RWPE1 (cell line): ENCODE measurements at regions not wholly inside any gene's neighbourhood (a gene's known extent, or its start where the extent isn't known, plus 50 kb on each side); places are given as distances from the start of the nearest gene placed in this dataset.

ENCODE experiments used
- CTCF ChIA-PET: fragments of 350-600 bp; sonication (Branson Sonifier 250); formaldehyde crosslinking; extraction: SDS; loops from one replicate; lab custom pipeline; 2021; lab: Yijun Ruan, JAX
- POLR2A ChIA-PET: fragments of 400-600 bp; formaldehyde crosslinking; extraction: SDS; loops from one replicate; lab custom pipeline; 2020; ENCODE audit warnings: antibody characterized with exemption; ENCODE audit not compliant: low non-redundant PET; lab: Yijun Ruan, JAX
- DNase-seq: peaks from one replicate; pipeline ENCODE4 v3.0.0; 2012; ENCODE audit warnings: low spot score
- H3K27ac ChIP-seq: fragments of 450-650 bp; 2 replicates; pipeline ENCODE4 v1.5.1; 2017
- CTCF ChIP-seq: fragments of 450-650 bp; conservative IDR thresholded peaks from 2 replicates; pipeline ENCODE4 v1.5.1; 2017; ENCODE audit warnings: low read depth, mild to moderate bottlenecking

- DNase-seq: peak; percentile 10
- CTCF ChIA-PET: no interaction called here
Measured at GRCh38 chr14:66284346-66284745, 201.8 kb upstream of the CCDC196 start.

DNA sequence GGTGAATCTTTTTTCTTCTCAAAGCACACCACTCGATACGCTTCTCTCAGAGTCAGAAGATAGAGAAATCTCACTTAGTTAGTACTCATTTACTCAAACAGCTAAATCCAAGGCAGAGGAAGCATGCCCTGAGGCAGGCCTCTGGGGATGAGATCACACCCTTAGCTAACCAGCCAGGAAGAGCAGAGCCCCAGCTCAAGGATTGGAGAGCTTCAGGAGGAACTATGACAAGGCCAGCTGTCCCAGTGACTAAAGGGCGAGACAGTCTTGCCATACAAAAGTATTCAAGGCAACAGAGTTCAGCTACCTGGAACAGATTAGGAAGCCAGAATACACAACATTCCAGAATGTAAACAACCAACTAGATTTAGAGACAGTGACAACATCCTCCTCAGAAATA is 197.7 kb upstream of the CCDC196 start:
- POLR2A ChIA-PET: no interaction called here
- no peak for DNase-seq
- no peak overlapping the region for H3K27ac ChIP-seq
- no peak for TF ChIP-seq CTCF
- CTCF ChIA-PET: no interaction called here

More at GRCh38 chr14:66284346-66284745, 201.8 kb upstream of the CCDC196 start:
- TF ChIP-seq CTCF: no peak
- POLR2A ChIA-PET: no interaction called here
- no peak overlapping the region for H3K27ac ChIP-seq

DNA sequence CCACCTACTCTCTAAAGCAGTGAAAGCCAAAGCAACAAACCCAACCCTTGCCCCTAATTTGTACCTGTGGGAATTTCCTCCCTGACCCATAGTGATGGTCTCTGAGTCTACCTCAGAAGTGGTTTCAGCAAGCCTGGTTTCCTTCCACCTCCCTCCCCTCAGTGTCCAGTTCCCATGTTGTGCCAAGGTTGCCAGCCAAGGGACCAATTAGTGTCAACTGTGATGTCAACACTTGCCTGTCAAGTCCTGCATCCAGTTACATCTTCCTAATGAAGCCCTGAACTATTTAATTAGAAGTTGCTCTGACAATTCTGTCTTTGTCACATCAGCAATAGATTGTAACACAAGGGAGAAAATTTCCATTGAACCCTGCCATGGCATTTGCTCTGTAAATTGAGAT is 194.4 kb upstream of the CCDC196 start:
- no peak for DNase-seq
- no peak for TF ChIP-seq CTCF
- no peak overlapping the region for H3K27ac ChIP-seq
- POLR2A ChIA-PET: no interaction called here
- CTCF ChIA-PET: no interaction called here

- H3K27ac ChIP-seq: no peak overlapping the region
- no peak for TF ChIP-seq CTCF
- CTCF ChIA-PET: no interaction called here
- POLR2A ChIA-PET: no interaction called here
- DNase-seq: no peak
Measured at GRCh38 chr14:66293533-66294105, 192.6 kb upstream of the CCDC196 start.

GRCh38 chr14:66295386-66295785 is 190.8 kb upstream of the CCDC196 start:
- no peak overlapping the region for H3K27ac ChIP-seq
- ChIA-PET CTCF (no interaction called here), POLR2A (no interaction called here)
- no peak for TF ChIP-seq CTCF
- no peak for DNase-seq

GRCh38 chr14:66300886-66301285 is 185.3 kb upstream of the CCDC196 start:
- TF ChIP-seq CTCF: no peak
- no peak overlapping the region for H3K27ac ChIP-seq
- no peak for DNase-seq
- CTCF ChIA-PET: interaction anchor here (0.6 kb wide), 1 partner anchor 839 kb away, joined by 4 read pairs; no protein-coding TSS in a partner anchor
- POLR2A ChIA-PET: no interaction called here

GRCh38 chr14:66306101-66306500 is 180.1 kb upstream of the CCDC196 start:
- ChIA-PET CTCF (no interaction called here), POLR2A (no interaction called here)
- no peak for TF ChIP-seq CTCF

More at GRCh38 chr14:66306101-66306500, 180.1 kb upstream of the CCDC196 start:
- H3K27ac ChIP-seq: no peak overlapping the region
- DNase-seq: no peak
